SIG-M5 (cell line): ENCODE measurements at regions not wholly inside any gene's neighbourhood (a gene's known extent, or its start where the extent isn't known, plus 50 kb on each side); places are given as distances from the start of the nearest gene placed in this dataset.

Experiments
- DNase-seq: peaks from one replicate; lab custom pipeline; 2025; lab: John Stamatoyannopoulos, UW

DNA sequence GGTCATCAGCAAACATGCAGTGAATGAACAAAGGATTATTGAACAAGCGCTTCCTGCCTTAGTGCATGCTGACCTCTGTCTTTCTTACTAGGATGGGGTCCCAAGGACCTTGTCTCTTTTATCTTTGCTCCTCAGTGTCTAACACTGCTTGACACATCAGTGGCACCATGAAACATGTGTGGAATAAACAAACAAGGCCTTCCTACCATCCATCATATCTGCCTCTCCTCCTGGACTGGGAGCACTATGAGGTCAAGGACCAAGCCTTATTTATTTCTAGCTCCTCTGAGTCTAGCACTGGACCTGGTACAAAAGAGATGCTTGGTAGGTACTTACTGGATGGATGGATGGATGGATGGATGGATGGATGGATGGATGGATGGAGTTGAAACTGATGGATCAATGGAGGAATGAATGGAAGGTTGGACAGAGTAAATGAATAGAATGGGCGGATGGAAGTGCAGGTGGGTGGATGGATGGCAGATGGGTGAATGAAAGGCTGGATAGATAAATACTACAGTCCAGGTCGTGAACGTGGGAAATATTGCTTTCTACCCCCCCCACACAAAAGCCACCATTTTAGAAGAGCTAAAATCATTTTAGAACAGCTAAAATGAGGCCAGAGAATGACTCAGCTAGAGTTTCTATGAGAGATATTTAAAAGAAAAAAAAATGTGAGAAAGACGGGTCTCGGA, 104.1 kb upstream of the PTPN1 start:
- no peak for DNase-seq

DNA sequence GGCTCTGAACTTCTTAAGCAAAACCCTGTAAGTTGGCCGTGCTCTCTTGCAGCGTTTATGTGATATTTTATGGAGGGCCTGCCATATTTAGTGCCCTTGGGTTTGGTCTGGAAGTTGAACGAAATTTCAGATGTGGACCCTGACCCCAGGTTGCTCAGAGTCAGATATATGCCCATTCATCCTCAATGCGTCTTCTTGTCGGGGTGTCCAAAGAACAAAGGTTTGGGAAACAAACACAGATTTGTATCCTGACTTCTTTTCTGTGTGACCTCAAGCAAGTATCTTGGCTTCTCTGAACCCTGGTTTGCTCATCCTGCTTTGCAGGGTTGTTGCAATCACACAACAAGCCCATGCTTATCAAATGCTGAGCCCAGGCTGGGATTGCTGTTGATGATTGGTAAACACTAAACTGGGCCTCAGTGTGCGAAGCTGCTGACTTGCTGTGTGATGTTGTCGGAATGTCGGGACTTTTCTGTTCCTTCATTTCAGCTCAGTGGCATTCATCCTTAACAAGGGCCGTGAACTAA, 103.5 kb upstream of the PTPN1 start:
- no peak for DNase-seq

DNA sequence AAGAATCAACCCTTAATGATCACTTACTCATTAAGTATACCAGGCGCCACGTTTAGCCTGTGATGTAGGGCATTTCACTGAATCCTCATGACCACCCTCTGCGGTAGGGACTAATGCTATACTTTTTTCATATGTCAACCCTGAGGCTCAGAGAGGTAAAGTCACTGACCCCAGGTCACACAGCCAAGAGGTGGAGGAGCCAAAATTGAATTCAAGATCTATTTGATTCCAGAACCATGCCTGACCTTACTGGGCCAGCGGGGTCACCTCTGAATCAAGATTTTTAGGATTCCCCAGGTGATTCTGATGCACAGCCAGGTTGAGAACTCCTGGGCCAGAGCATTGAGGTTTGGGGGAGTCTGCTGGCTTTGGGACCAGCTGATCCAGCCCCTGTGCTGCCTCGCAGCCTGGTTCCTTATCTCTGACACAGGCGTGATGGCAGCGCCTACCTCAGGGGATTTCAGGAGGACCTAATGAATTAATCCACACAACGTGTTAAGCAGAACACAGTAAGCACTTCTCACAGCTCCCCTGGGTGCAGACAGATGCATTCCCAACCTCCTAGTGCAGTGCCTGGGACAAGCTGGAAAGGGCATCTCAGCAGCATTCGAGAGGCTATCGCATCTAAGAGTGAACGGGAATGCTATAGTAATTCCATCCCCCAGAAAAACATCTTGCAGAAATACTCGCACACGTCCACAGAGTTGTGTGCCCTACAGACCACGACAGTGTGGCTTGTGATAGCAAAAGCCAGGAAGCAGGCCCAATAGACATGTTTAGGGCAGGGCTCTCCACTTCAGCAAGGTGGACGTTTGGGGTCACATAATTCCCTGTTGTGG, 101.4 kb upstream of the PTPN1 start:
- DNase-seq = no peak

DNA sequence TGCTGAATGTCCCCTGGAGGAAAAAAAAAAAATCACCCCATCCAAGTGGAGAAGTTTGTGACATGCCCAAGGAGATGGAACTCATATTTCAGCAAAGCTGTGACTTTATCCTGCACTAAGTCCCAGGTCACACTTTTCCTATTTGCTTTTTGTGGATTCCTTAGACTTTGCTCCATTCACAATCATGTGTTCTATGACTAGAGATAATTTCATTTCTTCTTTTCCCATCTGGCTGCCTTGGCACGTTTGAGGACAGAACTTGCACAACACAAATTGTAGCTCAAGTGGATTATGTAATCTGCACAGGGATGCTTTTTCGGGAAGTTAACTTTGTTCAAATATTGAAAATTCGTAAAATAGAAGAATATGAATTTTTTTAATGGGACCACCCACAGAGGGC, 100.7 kb upstream of the PTPN1 start:
- DNase-seq = no peak

DNA sequence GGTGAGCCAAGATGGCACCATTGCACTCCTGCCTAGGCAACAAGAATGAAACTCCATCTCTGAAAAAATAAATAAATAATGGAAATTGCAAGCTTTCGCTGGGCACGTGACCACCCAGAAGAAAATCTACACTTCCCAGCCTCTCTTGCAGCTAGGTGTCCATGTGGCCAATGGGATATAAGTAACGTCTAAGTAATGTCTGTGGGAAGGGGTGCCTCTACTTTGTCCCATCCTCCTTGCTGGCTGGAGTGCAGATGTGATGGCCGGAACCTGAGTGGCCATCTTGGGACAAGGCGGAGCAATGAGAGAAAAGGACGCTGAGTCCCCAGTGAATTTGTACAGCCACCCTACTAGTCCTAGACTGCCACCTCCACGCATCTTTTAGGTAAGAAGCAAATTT, 99.8 kb upstream of the PTPN1 start:
- no peak for DNase-seq

DNA sequence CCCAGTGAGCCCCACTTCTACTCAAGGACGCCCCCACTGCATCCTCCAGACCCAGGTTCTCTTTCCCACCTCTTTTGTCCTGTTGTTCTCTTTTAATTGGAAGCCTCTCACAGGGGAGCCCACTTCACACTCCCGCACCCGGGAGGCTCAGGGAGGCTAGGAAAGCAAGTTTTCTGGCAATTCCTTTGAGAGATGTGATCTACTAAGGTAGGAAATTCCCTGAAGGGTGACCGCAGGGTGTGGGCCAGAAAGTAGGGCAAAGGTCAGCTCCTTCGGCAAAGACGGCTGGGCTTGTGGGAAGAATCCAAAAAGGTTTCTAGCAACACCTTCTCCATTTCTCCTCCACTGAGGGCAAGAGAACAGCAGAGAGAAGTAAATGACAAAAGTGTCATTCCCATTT, 98.1 kb upstream of the PTPN1 start:
- DNase-seq = no peak

DNA sequence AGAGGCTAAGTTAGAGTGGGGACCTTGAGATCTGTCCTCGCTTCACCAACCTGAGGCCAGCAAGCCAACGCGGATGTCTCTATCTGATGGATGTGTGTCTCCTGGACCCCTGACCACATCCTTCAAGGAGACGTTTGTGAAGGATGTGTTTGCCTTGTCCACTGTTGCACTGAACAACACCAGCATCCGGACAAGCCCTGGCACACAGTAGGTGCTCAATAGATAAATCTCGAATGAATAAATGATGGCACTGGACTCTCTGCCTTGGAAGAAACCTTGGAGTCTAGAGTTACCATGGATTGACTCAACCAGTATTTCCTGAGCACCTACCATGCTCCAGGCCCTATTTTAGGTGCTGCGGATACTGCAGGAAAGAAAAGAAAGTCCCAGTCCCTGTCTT, 97.7 kb upstream of the PTPN1 start:
- no peak for DNase-seq

DNA sequence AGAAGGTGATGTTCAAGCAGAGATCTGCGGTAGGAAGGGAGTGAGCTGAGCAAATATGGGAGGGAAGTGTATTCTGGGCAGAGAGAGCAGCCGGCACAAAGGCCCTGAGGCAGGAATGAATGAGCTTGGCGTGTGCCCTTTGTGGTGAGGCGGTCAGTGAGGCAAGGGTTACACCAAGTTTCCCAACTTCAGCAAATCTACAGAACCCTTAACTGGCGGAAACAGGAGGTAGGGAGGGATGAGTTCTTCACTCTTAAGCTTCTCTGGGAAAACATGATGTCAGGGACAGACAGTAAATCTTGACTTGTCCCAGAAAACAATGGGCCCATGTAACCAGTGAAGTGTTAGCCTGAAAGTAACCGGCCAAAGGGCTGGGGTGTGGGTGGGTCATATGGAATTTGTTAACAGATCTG, 97.1 kb upstream of the PTPN1 start:
- DNase-seq = no peak

DNA sequence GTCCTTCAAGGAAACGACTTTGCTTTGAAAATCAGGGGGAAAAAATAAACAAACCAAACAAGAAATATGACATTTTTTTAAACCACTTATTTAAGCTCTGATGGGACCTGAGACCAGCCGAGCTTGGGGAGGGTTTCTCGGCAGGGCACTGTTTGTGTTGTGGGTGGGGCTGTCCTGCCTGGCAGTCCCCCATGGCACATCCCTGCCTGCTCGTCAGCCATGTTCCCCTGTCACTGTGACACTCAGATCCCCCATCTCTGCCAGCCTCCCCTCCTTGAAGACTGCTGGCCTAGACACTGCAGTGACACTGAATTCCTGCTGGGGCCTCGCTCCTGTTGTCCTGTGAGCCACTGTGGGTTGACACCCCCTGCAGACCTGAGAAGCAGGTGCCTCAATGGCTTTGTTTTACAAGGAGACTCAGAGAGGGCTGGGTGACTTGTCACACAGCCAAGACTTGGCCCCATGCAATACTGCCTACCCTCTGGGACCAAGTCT, 95.1 kb upstream of the PTPN1 start:
- no peak for DNase-seq

DNA sequence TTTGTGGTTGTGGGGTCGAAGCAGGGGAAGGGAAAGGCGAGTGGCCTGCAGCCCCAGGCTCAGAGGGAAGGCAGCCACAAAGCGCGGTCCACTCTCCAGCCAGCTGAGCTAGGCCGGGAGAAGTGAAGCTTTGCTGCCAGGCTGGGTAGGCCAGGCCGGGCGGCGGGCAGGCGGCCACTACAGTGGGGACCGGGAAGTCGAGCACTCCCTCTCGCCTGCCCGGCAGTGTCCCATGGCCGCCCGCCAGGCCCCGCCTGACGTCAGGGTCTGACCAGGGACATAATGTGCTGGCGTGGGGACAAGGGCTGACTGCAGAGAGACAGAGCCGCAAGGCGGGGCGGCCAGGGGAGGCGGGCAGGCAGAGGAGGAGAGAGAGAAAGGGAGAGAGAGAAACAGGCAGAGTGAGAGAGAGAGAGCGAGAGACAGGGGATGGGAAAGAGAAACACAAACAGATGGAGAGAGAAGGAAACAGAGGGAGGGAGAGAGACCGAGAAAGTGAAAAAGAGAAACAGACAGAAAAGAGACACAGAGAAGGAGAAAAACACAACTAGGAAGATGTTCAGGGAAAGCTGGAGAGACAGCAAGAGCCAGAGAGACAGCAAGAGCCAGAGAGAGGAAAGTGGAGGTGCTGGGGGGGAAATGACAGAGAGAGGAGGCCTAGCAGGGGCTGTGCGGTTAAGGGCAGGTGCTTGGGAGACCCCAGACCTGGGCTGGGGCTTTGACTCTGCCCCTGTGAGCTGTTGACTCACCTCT, 94.5 kb upstream of the PTPN1 start:
- DNase-seq = no peak

DNA sequence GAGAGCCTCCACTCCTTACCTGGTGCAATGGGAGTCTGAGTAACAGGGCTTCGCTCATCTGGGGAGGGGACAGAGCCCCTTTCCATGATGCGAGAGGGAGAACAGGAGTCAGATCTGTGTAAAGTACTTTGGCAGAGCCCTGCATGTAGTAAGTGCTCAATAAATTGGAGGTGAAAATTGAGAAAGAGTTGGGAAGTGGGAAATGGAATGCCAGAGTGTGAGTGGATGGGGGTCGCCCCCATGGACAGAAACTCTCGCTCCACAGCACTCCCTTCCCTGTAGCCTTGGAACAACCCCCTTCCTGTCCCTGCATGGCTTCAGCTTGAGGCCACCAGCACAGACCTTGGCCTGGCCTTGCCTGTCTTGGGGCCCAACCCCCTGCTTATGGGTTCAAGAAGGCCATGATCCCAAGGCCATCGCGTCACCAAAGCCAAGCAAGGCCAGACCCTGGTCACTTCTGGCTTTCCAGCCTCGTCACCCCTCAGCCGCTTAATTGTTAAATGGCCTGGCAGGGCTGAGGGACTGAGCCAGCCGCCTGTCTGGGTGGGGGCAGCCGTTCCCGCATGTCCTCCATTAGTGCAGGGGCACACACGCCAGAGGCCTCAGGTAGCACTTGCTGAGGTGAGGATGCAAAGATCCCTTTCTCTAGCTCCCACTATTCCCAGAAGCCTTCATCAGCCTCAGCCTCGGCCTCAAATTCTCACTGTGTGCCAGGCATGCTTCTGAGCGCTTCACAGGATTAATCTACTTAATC, 93.7 kb upstream of the PTPN1 start:
- DNase-seq = no peak

DNA sequence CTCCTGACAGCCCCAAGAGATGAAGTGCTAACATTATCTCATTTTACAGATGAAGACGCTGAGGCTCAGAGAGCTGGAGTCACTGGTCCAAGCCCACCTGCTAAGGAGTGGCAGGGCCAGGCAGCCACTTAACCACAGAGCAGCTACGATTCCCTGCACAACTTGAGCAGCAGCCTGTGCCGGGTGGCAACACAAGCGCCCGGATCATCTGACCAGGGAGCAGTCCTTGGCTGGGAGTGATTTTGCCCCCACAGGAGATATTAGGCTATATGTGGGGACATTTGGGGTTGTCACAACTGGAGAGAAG, 93.2 kb upstream of the PTPN1 start:
- no peak for DNase-seq

DNA sequence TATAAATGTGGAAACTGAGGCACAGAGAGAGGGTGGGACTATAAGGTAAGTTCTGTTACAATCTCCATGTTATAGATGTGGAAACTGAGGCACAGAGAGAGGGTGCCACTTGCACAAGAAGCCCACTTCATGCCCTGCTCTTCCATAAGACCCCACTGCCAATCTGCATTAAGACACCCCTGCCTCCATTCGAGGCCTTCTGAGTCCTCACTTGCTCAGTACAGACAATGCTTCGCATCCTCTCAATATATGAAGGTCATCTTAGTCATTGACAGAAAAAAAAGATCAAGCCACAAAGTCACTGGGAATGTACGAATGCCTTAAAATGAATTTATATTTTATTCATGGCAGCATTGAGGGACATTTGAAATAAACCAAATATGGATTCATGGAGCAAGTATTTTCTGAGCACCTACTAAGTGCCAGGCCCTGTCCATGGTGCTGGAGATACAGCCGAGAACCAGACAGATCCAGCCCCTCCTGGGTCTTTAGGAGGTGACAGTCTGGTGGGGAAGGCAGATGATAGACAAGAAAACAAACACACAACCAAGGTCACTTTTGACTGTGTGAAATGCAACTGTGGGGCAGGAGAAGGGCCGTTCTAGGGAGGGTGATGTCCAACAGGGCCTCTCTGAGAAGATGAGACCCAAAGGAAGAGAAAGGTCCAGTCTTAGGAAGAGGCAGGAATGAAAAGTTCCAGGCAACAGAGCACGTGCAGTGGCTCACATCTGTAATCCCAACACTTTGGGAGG, 92.5 kb upstream of the PTPN1 start:
- no peak for DNase-seq

DNA sequence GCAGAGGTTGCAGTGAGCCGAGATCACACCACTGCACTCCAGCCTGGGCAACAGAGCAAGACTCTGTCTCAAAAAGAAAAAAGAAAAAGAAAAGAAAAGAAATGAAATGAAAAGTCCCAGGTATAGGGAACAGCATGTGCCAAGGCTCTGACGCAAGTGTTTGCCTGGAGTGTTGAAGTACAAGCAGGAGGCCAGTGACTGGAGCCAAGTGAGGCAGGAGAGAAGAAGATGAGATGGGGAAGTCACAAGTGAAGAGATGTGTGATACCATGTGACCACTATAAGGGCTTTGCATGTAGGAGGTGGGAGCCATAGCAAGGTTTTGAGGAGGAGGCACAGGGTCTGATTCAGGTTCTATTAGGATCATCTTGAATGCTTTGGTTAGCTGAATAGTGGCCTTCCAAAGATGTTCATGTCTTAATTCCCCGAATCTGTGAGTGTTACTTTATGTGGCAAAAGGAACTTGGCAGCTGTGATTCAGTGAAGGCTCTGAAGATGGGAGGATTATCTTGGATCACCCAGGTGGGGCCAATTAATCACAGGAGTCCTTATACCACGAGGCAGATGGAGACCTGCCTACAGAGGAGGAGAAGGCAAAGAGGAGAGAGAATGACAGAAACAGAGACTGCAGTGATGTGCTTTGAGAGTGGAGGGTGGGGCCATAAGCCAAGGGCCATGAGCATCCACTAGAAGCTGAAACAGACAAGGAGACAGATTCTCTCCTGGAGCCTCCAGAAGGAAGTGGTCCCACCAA, 91.1 kb upstream of the PTPN1 start:
- DNase-seq = no peak

DNA sequence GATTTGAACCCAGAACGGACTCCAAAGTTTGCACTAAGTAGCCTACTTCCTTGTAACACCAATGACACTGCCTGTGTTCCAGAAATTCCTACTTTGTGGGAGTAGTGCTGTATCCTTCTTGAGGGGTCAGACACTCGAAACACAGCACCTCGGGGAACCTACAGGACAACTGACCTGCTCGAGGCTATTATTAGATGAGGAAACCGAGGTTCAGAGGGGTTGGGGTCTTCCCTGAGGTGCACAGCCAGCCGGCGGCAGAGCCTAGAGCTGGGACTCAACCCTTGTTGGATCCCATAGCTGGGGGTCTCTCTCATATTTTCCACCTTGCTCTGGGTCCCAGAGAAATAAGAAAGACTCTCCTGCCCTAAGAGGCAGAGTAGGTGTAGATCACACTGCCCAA, 89.8 kb upstream of the PTPN1 start:
- DNase-seq = no peak

DNA sequence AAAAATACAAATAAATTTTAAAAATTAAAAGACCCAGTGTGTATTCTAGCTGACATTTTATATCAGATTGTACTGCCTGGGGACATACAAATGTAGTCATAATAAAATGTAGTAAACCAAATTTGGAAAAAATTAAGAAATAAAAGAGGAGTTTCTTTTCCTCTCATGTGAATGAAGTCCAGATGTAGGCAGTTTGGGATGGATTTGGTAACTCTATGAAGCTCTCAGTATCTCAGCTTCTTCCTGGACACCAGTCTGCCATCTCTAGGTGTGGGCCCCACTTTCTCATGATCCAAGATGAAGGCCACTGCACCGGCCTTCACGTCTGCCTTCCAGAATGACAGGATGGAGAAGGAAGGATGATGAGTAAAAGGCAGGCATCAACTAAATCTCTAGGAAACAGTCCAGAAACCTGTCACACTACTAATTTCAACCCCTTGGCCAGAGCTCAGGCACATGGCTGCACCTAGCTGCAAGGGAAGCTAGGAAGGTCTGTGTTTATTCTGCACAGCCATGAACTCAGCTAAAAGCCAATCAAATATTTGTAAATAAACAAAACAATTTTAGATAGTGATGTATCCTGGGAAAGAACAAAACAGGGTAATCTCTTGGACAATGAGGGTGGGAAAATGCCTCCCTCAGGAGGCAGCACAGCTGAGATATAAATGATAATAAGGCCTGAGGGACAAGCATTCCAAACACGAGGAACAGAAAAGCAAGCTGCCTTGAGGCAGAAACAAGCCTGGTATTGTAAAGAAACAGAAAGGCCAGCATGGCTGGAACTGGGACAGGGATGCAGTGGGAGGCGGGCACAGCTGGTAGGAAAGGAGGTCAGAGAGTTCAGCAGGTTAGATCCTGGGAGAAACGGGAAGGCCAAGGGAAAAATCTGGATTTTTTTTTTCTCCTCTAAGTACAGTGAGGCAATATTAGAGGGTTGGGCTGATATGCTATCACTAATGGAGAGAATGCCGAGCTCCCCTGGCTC, 88.5 kb upstream of the PTPN1 start:
- DNase-seq = no peak

DNA sequence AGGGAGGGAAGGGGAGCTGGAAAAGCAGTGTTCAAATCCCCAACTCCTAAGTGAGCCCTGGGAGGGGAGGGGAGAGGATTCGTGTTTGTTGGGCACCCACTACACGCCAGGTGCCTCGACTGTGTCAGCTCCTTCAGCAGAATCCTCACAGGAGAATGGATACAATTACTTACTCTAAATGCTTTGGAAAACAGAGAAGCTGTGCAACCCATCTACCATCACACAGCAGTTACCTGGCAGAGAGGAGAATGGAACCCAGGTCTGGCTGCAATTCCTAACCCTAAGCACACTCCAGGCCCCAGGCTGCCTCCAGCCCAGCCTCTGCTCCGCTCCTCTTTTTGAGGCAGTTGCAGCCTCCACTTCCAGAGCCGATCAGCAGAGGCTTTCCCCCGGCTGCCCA, 86.4 kb upstream of the PTPN1 start:
- no peak for DNase-seq

DNA sequence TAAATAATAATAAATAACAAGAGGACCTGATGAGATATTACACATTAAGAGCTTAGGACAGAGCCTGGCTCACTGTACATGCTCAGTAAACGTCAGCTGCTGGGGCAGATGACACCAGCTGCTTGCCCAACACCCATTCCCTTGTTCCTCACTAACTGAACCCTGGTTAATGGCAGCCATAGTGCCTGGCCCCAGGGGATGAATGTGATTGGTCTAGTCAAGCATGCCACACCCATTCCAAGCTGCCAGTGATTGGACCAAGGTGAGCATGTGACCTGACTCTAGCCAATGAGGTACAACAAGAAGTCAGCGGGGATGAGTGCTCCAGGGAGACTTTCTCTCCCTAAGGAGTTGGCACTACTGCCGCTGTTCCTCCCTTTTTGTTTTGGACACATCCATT, 85.1 kb upstream of the PTPN1 start:
- DNase-seq = no peak
